ENCODE measurements at regions not wholly inside any gene's neighbourhood (a gene's known extent, or its start where the extent isn't known, plus 50 kb on each side); places are given as distances from the start of the nearest gene placed in this dataset.
"Not testable (repeated sequence)": the region's sequence is repeated elsewhere in the genome, so short reads cannot be mapped to it uniquely, and the experiment has no call there.

DNA sequence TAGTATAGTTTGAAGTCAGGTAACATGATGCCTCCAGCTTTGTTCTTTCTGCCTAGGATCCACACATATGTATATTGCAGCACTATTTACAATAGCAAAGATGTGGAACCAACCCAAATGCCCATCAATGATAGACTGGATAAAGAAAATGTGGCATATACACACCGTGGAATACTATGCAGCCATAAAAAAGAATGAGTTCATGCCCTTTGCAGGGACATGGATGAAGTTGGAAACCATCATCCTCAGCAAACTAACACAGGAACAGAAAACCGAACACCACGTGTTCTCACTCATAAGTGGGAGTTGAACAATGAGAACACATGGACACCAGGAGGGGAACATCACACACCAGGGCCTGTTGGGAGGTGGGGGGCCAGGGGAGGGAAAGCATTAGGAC lies 1111.5 kb downstream of the BRD1 start:
- H3K4me1 ChIP-seq (ENCODE audit: insufficient read depth, low read length); CTCF ChIA-PET (ENCODE audit: low intra/inter-chr PET ratio, low total read pairs); BruUV-seq (replicated peaks); H3K4me3 ChIP-seq (replicated peaks in 1 of 3; ENCODE audit: insufficient read depth in 1 of 3, low read depth in 2 of 3, low read length in 3 of 3); POLR2A ChIA-PET; H3K4me2 ChIP-seq (ENCODE audit: low read depth, low read length); H2AFZ ChIP-seq (ENCODE audit: low read length); intact Hi-C loops (cut with micrococcal nuclease; ENCODE audit: unreplicated experiment); DNase-seq (ENCODE audit: low spot score); FAIRE-seq; ATAC-seq; H3K27ac ChIP-seq (ENCODE audit: extremely low read length, insufficient read depth, low read length); H3K9ac ChIP-seq (ENCODE audit: insufficient read depth, low read depth, low read length); in situ Hi-C loops (cut with HindIII; ENCODE audit: extremely low pct_ligation_motif_present, low pct_unique_long_range_greater_than_20kb); H3K9me3 ChIP-seq (ENCODE audit: low read length); H3K27me3 ChIP-seq (ENCODE audit: control insufficient read depth in 1 of 2, insufficient read depth in 2 of 2, low read length in 2 of 2): not testable (repeated sequence)
- Histone ChIP-seq H3K79me2 (ENCODE audit: insufficient read depth, low read length) (peaks cover 16% of the 10 kb centered on the region), H4K20me1 (ENCODE audit: insufficient read depth, low read length) (peaks cover 30% of the 10 kb centered on the region), H3K36me3 (replicated peaks in 1 of 2; ENCODE audit: control insufficient read depth in 1 of 2, insufficient read depth in 2 of 2, low read length in 2 of 2) (peaks cover 15 to 57% of the 10 kb centered on the region in 2 experiments)
- 63% methylated on average over 3 of the region's 3 CpGs for WGBS (ENCODE audit: low lambda C conversion rate)

DNA sequence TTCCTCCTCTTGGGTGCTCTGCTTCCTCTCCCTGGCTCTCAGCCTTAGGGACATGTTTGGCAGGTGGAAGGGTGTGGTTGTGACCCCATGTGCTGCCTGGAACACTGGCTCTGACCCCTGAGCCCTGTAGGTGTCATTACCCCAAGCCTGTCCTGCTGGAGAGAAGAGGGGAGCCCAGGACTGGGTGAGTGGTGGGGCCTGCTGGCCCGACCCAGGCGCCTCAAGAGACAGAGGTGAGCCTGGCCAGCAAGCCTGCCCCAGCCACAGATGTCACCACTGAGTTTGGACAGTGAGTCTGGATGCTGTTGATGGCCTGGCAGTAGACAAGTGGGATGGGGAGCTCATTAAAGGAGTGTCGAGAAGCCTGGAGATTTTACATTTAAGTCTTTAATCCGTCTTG lies 1112.2 kb downstream of the BRD1 start:
- H3K4me3 ChIP-seq (replicated peaks in 1 of 3; ENCODE audit: insufficient read depth in 1 of 3, low read depth in 2 of 3, low read length in 3 of 3) = no peak overlapping the region
- H3K27me3 ChIP-seq (ENCODE audit: control insufficient read depth in 1 of 2, insufficient read depth in 2 of 2, low read length in 2 of 2) = no peaks in the 10 kb centered on the region
- in situ Hi-C loops (cut with HindIII; ENCODE audit: extremely low pct_ligation_motif_present, low pct_unique_long_range_greater_than_20kb) (no loop called here), intact Hi-C loops (cut with micrococcal nuclease; ENCODE audit: unreplicated experiment) (no loop called here)
- no peak overlapping the region for H3K4me2 ChIP-seq (ENCODE audit: low read depth, low read length)
- H3K9me3 ChIP-seq (ENCODE audit: low read length) = no peaks in the 10 kb centered on the region
- H3K79me2 ChIP-seq (ENCODE audit: insufficient read depth, low read length) = peaks cover 15% of the 10 kb centered on the region
- DNase-seq (ENCODE audit: low spot score) (no peak), FAIRE-seq (no peak), ATAC-seq (no peak)
- 93% methylated on average over 3 of the region's 4 CpGs for WGBS (ENCODE audit: low lambda C conversion rate)
- no TSS peak for BruUV-seq (replicated peaks)
- ChIA-PET POLR2A (no interaction called here), CTCF (ENCODE audit: low intra/inter-chr PET ratio, low total read pairs) (no interaction called here)
- peaks cover 15 to 59% of the 10 kb centered on the region in 2 experiments for H3K36me3 ChIP-seq (replicated peaks in 1 of 2; ENCODE audit: control insufficient read depth in 1 of 2, insufficient read depth in 2 of 2, low read length in 2 of 2)
- H3K4me1 ChIP-seq (ENCODE audit: insufficient read depth, low read length) = no peaks in the 10 kb centered on the region
- H3K27ac ChIP-seq (ENCODE audit: extremely low read length, insufficient read depth, low read length) = no peak overlapping the region
- no peak overlapping the region for H2AFZ ChIP-seq (ENCODE audit: low read length)
- no peak overlapping the region for H3K9ac ChIP-seq (ENCODE audit: insufficient read depth, low read depth, low read length)
- peaks cover 26% of the 10 kb centered on the region for H4K20me1 ChIP-seq (ENCODE audit: insufficient read depth, low read length)
- TF ChIP-seq, protein P1, sequence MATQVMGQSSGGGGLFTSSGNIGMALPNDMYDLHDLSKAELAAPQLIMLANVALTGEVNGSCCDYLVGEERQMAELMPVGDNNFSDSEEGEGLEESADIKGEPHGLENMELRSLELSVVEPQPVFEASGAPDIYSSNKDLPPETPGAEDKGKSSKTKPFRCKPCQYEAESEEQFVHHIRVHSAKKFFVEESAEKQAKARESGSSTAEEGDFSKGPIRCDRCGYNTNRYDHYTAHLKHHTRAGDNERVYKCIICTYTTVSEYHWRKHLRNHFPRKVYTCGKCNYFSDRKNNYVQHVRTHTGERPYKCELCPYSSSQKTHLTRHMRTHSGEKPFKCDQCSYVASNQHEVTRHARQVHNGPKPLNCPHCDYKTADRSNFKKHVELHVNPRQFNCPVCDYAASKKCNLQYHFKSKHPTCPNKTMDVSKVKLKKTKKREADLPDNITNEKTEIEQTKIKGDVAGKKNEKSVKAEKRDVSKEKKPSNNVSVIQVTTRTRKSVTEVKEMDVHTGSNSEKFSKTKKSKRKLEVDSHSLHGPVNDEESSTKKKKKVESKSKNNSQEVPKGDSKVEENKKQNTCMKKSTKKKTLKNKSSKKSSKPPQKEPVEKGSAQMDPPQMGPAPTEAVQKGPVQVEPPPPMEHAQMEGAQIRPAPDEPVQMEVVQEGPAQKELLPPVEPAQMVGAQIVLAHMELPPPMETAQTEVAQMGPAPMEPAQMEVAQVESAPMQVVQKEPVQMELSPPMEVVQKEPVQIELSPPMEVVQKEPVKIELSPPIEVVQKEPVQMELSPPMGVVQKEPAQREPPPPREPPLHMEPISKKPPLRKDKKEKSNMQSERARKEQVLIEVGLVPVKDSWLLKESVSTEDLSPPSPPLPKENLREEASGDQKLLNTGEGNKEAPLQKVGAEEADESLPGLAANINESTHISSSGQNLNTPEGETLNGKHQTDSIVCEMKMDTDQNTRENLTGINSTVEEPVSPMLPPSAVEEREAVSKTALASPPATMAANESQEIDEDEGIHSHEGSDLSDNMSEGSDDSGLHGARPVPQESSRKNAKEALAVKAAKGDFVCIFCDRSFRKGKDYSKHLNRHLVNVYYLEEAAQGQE (IDR thresholded peaks at IDR 0.05; ENCODE audit: borderline replicate concordance in 1 of 2, low read depth in 1 of 2, low read length in 2 of 2) = no peak
- TF ChIP-seq, protein P2, sequence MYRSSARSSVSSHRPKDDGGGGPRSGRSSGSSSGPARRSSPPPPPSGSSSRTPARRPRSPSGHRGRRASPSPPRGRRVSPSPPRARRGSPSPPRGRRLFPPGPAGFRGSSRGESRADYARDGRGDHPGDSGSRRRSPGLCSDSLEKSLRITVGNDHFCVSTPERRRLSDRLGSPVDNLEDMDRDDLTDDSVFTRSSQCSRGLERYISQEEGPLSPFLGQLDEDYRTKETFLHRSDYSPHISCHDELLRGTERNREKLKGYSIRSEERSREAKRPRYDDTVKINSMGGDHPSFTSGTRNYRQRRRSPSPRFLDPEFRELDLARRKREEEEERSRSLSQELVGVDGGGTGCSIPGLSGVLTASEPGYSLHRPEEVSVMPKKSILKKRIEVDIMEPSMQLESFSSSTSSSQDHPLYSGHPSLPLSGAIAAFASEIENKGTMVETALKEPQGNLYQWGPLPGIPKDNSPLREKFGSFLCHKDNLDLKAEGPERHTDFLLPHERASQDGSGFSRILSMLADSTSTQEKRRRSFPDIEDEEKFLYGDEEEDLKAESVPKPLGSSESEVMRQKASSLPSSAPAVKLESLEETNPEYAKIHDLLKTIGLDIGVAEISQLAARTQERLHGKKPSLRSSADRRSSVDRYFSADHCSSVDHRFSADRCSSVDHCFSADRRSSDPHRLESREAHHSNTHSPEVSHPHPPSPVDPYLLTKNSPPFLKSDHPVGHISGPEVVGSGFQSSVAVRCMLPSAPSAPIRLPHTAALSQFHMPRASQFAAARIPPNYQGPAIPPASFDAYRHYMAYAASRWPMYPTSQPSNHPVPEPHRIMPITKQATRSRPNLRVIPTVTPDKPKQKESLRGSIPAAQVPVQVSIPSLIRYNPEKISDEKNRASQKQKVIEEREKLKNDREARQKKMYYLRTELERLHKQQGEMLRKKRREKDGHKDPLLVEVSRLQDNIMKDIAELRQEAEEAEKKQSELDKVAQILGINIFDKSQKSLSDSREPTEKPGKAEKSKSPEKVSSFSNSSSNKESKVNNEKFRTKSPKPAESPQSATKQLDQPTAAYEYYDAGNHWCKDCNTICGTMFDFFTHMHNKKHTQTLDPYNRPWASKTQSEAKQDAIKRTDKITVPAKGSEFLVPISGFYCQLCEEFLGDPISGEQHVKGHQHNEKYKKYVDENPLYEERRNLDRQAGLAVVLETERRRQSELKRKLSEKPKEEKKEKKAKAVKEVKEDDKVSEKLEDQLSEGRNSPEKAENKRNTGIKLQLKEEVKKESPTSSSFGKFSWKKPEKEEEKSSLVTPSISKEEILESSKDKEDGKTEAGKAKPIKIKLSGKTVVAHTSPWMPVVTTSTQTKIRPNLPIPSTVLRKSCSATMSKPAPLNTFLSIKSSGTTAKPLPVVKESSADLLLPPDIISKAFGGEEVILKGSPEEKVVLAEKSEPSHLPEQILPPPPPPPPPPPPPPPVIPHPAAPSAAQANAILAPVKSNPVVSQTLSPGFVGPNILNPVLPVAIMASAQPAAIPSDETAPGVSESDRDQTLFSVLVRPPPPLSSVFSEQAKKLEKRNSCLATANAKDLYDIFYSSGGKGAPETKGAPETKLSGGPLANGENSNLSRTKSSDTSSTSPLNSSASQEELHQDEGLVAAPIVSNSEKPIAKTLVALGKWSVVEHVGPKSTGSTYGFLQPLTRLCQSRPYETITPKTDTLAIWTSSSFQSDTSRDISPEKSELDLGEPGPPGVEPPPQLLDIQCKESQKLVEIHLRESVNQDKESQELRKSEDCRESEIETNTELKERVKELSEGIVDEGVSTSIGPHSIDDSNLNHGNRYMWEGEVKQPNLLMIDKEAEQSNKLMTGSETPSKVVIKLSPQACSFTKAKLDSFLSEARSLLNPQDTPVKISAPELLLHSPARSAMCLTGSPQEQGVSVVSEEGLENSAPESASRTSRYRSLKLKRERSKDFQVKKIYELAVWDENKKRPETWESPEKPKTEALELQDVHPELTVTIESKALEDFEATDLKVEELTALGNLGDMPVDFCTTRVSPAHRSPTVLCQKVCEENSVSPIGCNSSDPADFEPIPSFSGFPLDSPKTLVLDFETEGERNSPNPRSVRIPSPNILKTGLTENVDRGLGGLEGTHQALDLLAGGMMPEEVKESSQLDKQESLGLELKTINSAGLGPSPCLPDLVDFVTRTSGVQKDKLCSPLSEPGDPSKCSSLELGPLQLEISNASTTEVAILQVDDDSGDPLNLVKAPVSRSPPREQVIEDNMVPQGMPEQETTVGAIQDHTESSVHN (CRISPR knock-in tag; IDR thresholded peaks at IDR 0.05) = no peak
- TF ChIP-seq ZNF788 (CRISPR knock-in tag; IDR thresholded peaks at IDR 0.05; ENCODE audit: borderline replicate concordance) (no peak), ZNF557 (CRISPR knock-in tag; IDR thresholded peaks at IDR 0.05) (no peak)

All from HepG2 (cell line).